ENCODE measurements at regions not wholly inside any gene's neighbourhood (a gene's known extent, or its start where the extent isn't known, plus 50 kb on each side); places are given as distances from the start of the nearest gene placed in this dataset.

DNA sequence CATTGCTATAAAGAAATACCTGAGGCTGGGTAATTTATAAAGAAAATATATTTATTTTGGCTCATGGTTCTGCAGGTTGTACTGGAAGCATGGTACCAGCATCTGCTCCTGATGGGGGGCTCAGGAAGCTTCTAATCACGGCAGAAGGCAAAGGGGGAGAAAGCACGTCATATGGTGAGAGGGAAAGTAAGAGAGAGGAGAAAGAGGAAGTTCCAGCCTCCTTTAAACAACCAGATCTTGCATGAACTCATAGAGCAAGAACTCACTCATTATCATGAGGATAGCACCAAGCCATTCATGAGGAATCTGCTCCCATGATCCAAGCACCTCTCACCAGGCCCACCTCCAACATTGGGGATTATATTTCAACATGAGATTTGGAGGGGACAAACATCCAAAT lies 125.0 kb upstream of the GRPR start:
- Histone ChIP-seq H3K27me3 (ENCODE audit: control insufficient read depth, extremely low read depth, insufficient read depth, low read length) (no peaks in the 10 kb centered on the region), H3K36me3 (ENCODE audit: control insufficient read depth in 2 of 2, extremely low read depth in 1 of 2, insufficient read depth in 2 of 2, low read length in 2 of 2) (no peaks in the 10 kb centered on the region), H3K9me1 (ENCODE audit: control insufficient read depth, extremely low read depth, insufficient read depth, low read length) (no peaks in the 10 kb centered on the region), H2AFZ (ENCODE audit: control insufficient read depth, low read length) (no peak overlapping the region), H3K9me3 (ENCODE audit: control insufficient read depth, low read depth, low read length) (no peaks in the 10 kb centered on the region), H3K4me1 (ENCODE audit: control insufficient read depth, extremely low read depth, insufficient read depth, low read length) (peaks cover 8% of the 10 kb centered on the region), H3K4me2 (ENCODE audit: control insufficient read depth, extremely low read depth, insufficient read depth, low read depth, low read length) (no peak overlapping the region), H3K4me3 (ENCODE audit: control insufficient read depth in 2 of 3, extremely low read depth in 1 of 3, insufficient read depth in 2 of 3, low read depth in 1 of 3, low read length in 3 of 3) (no peak overlapping the region), H3K9ac (ENCODE audit: control insufficient read depth, extremely low read depth, insufficient read depth, low read length) (no peak overlapping the region), H3K79me2 (ENCODE audit: control insufficient read depth, insufficient read depth, low read length) (no peaks in the 10 kb centered on the region), H4K20me1 (ENCODE audit: control insufficient read depth, extremely low read depth, insufficient read depth, low read length) (no peaks in the 10 kb centered on the region), H3K27ac (ENCODE audit: control insufficient read depth, insufficient read depth, low read length) (no peak overlapping the region)
- FAIRE-seq (no peak), DNase-seq (ENCODE audit: low read depth, low spot score) (no peak)
- TF ChIP-seq EZH2 (IDR thresholded peaks at IDR 0.05; ENCODE audit: low read length) (no peak), CTCF (optimal IDR thresholded peaks at IDR 0.05 in 1 of 3, IDR thresholded peaks at IDR 0.05 in 1 of 3, conservative IDR thresholded peaks at IDR 0.05 in 1 of 3; ENCODE audit: extremely low read depth in 1 of 3, insufficient read depth in 2 of 3, low read length in 3 of 3) (no peak)
- dilution Hi-C loops (cut with MboI; ENCODE audit: extremely low pct_ligation_motif_present, low sequenced_read_pairs): no loop called here

- dilution Hi-C loops (cut with MboI; ENCODE audit: extremely low pct_ligation_motif_present, low sequenced_read_pairs): no loop called here
- Histone ChIP-seq H3K79me2 (ENCODE audit: control insufficient read depth, insufficient read depth, low read length) (no peaks in the 10 kb centered on the region), H4K20me1 (ENCODE audit: control insufficient read depth, extremely low read depth, insufficient read depth, low read length) (no peaks in the 10 kb centered on the region), H3K9ac (ENCODE audit: control insufficient read depth, extremely low read depth, insufficient read depth, low read length) (no peak overlapping the region), H2AFZ (ENCODE audit: control insufficient read depth, low read length) (no peak overlapping the region), H3K27me3 (ENCODE audit: control insufficient read depth, extremely low read depth, insufficient read depth, low read length) (no peaks in the 10 kb centered on the region), H3K36me3 (ENCODE audit: control insufficient read depth in 2 of 2, extremely low read depth in 1 of 2, insufficient read depth in 2 of 2, low read length in 2 of 2) (no peaks in the 10 kb centered on the region), H3K4me3 (ENCODE audit: control insufficient read depth in 2 of 3, extremely low read depth in 1 of 3, insufficient read depth in 2 of 3, low read depth in 1 of 3, low read length in 3 of 3) (no peak overlapping the region), H3K9me1 (ENCODE audit: control insufficient read depth, extremely low read depth, insufficient read depth, low read length) (no peaks in the 10 kb centered on the region), H3K4me1 (ENCODE audit: control insufficient read depth, extremely low read depth, insufficient read depth, low read length) (peaks cover 3% of the 10 kb centered on the region), H3K27ac (ENCODE audit: control insufficient read depth, insufficient read depth, low read length) (no peak overlapping the region), H3K9me3 (ENCODE audit: control insufficient read depth, low read depth, low read length) (no peaks in the 10 kb centered on the region), H3K4me2 (ENCODE audit: control insufficient read depth, extremely low read depth, insufficient read depth, low read depth, low read length) (no peak overlapping the region)
- DNase-seq (ENCODE audit: low read depth, low spot score) (no peak), FAIRE-seq (no peak)
- no peak for TF ChIP-seq CTCF (optimal IDR thresholded peaks at IDR 0.05 in 1 of 3, IDR thresholded peaks at IDR 0.05 in 1 of 3, conservative IDR thresholded peaks at IDR 0.05 in 1 of 3; ENCODE audit: extremely low read depth in 1 of 3, insufficient read depth in 2 of 3, low read length in 3 of 3)
- no peak for TF ChIP-seq EZH2 (IDR thresholded peaks at IDR 0.05; ENCODE audit: low read length)
These were observed 133.6 kb upstream of the GRPR start for GRCh38 chrX:15989716-15990115.

All from keratinocyte (primary cell).